SU-DHL-6 (cell line): ENCODE measurements at regions not wholly inside any gene's neighbourhood (a gene's known extent, or its start where the extent isn't known, plus 50 kb on each side); places are given as distances from the start of the nearest gene placed in this dataset.

ENCODE experiments used
- H2AFZ ChIP-seq: fragments of 200-600 bp; sonication (generic); 2 replicates; pipeline ENCODE4 v1.6.1; 2014; ENCODE audit warnings: low read depth, mild to moderate bottlenecking, moderate library complexity, mixed read lengths, antibody characterized with exemption, low read length; ENCODE audit not compliant: severe bottlenecking
- H3F3A ChIP-seq: fragments of 200-600 bp; shearing (Covaris generic); 2 replicates; pipeline ENCODE4 v1.6.0; 2016; ENCODE audit warnings: antibody characterized with exemption, mild to moderate bottlenecking; ENCODE audit not compliant: insufficient read depth
- H3K27ac ChIP-seq: fragments of 200-600 bp; sonication (generic); 2 replicates; pipeline ENCODE4 v1.5.1; 2016; ENCODE audit warnings: low read depth, mild to moderate bottlenecking, low read length, moderate library complexity, mixed read lengths
- H3K27me3 ChIP-seq: fragments of 200-600 bp; sonication (generic), shearing (Covaris generic); 2 replicates; pipeline ENCODE4 v1.6.0; 2014; ENCODE audit warnings: mild to moderate bottlenecking, low read length
- H3K36me3 ChIP-seq: fragments of 200-600 bp; sonication (generic); 2 replicates; pipeline ENCODE4 v1.6.1; 2014; ENCODE audit warnings: mild to moderate bottlenecking, low read length, mixed read lengths
- H3K4me2 ChIP-seq: fragments of 300-600, 200-600 bp; shearing (Covaris generic), sonication (generic); 2 replicates; pipeline ENCODE4 v1.6.0; 2014; ENCODE audit warnings: low read length, low read depth, mild to moderate bottlenecking; ENCODE audit not compliant: poor library complexity, severe bottlenecking
- H3K4me3 ChIP-seq: fragments of 200-600 bp; sonication (generic); 2 replicates; pipeline ENCODE4 v1.5.1; 2014; ENCODE audit warnings: antibody characterized with exemption, low read length, mild to moderate bottlenecking, mixed read lengths; ENCODE audit not compliant: insufficient read depth, poor library complexity, severe bottlenecking
- H3K79me2 ChIP-seq: fragments of 200-600 bp; sonication (generic); 2 replicates; pipeline ENCODE4 v1.6.1; 2014; ENCODE audit warnings: mild to moderate bottlenecking, low read length, moderate library complexity; ENCODE audit not compliant: insufficient read depth
- H3K9ac ChIP-seq: fragments of 200-600 bp; sonication (generic); 2 replicates; pipeline ENCODE4 v1.7.0; 2014; ENCODE audit warnings: mild to moderate bottlenecking, low read length
- H3K9me2 ChIP-seq: fragments of 200-600 bp; sonication (generic); replicated peaks from 2 replicates; pipeline ENCODE4 v1.6.1; 2014; ENCODE audit warnings: low read length; ENCODE audit not compliant: insufficient read depth
- H3K9me3 ChIP-seq: fragments of 200-600 bp; sonication (generic); 2 replicates; pipeline ENCODE4 v1.6.1; 2014; ENCODE audit warnings: low read length, mixed read lengths; ENCODE audit not compliant: insufficient read depth
- H4K20me1 ChIP-seq: fragments of 200-600 bp; sonication (generic); 2 replicates; pipeline ENCODE4 v1.6.1; 2014; ENCODE audit warnings: low read depth, mild to moderate bottlenecking, antibody characterized with exemption, low read length, moderate library complexity, mixed read lengths
- CTCF ChIP-seq: fragments of 200-600 bp; sonication (generic); IDR thresholded peaks from one replicate; pipeline ENCODE4 v1.5.1; 2017; ENCODE audit warnings: antibody characterized with exemption, mild to moderate bottlenecking, low read length, moderate library complexity; ENCODE audit not compliant: insufficient read depth, poor library complexity, severe bottlenecking
- EZH2phosphoT487 ChIP-seq: fragments of 200-600 bp; sonication (generic), shearing (Covaris generic); conservative IDR thresholded peaks from 2 replicates; pipeline ENCODE4 v1.6.1; 2018; ENCODE audit warnings: mild to moderate bottlenecking, antibody characterized with exemption, low read length, moderate library complexity, mixed read lengths

- TF ChIP-seq CTCF: no peak
- TF ChIP-seq EZH2phosphoT487: no peak
- Histone ChIP-seq H3K79me2 (no peaks in the 10 kb centered on the region), H3K36me3 (no peaks in the 10 kb centered on the region), H2AFZ (no peak overlapping the region), H3K27me3 (no peaks in the 10 kb centered on the region), H3K9me3 (no peaks in the 10 kb centered on the region), H3K4me3 (no peak overlapping the region), H3K27ac (no peak overlapping the region), H4K20me1 (no peaks in the 10 kb centered on the region), H3F3A (no peaks in the 10 kb centered on the region), H3K9me2 (no peaks in the 10 kb centered on the region), H3K4me2 (no peak overlapping the region), H3K9ac (no peak overlapping the region)
Measured at GRCh38 chr5:106658150-106658549, 1012.6 kb downstream of the EFNA5 start.

- Histone ChIP-seq H4K20me1 (no peaks in the 10 kb centered on the region), H3K36me3 (no peaks in the 10 kb centered on the region), H3K79me2 (no peaks in the 10 kb centered on the region), H3K27ac (no peak overlapping the region), H3K4me3 (no peak overlapping the region), H3K4me2 (no peak overlapping the region), H3K9ac (no peak overlapping the region), H2AFZ (no peak overlapping the region), H3K9me3 (no peaks in the 10 kb centered on the region), H3F3A (no peaks in the 10 kb centered on the region), H3K27me3 (no peaks in the 10 kb centered on the region), H3K9me2 (no peaks in the 10 kb centered on the region)
- TF ChIP-seq CTCF (no peak), EZH2phosphoT487 (no peak)
Measured at GRCh38 chr5:106656821-106657220, 1013.9 kb downstream of the EFNA5 start.

- H4K20me1 ChIP-seq: no peaks in the 10 kb centered on the region
- no peaks in the 10 kb centered on the region for H3F3A ChIP-seq
- H3K9me2 ChIP-seq: no peaks in the 10 kb centered on the region
- H3K27ac ChIP-seq: no peak overlapping the region
- no peak overlapping the region for H3K4me3 ChIP-seq
- H3K27me3 ChIP-seq: no peaks in the 10 kb centered on the region
- H3K4me2 ChIP-seq: no peak overlapping the region
- no peak overlapping the region for H3K9ac ChIP-seq
- H3K9me3 ChIP-seq: no peaks in the 10 kb centered on the region
- H2AFZ ChIP-seq: no peak overlapping the region
- TF ChIP-seq EZH2phosphoT487 (no peak), CTCF (no peak)
- H3K79me2 ChIP-seq: no peaks in the 10 kb centered on the region
- H3K36me3 ChIP-seq: no peaks in the 10 kb centered on the region
Measured at GRCh38 chr5:106649031-106649430, 1021.7 kb downstream of the EFNA5 start.
